GM21528 (cell line): ENCODE measurements at regions not wholly inside any gene's neighbourhood (a gene's known extent, or its start where the extent isn't known, plus 50 kb on each side); places are given as distances from the start of the nearest gene placed in this dataset.
"Not testable (repeated sequence)": the region's sequence is repeated elsewhere in the genome, so short reads cannot be mapped to it uniquely, and the experiment has no call there.

Experiments
- ATAC-seq: cut with Tn5 transposase; IDR thresholded peaks from one replicate; pipeline ENCODE4 v1.9.1; 2021; ENCODE audit warnings: mild to moderate bottlenecking, moderate library complexity; ENCODE audit not compliant: unreplicated experiment, low FRiP score

DNA sequence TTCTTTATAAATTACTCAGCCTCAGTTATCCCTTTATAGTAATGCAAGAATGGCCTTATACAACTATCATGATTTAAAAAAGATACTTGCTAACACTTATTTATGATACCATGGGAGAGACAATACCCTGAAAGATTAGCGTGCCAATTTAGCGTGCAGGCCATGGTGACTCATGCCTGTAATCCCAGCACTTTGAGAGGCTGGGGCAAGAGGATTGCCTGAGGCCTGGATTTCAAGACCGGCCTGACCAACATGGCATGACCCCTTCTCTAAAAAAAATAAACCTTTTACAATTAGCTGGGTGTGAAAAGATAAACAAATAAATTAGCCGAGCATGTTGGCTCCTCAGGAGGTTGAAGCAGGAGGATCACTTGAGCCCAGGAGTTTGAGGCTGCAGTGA lies 493.4 kb upstream of the FSIP2 start:
- ATAC-seq = no peak

GRCh38 chr2:185245806-185246205 lies 492.8 kb upstream of the FSIP2 start:
- no peak for ATAC-seq

DNA sequence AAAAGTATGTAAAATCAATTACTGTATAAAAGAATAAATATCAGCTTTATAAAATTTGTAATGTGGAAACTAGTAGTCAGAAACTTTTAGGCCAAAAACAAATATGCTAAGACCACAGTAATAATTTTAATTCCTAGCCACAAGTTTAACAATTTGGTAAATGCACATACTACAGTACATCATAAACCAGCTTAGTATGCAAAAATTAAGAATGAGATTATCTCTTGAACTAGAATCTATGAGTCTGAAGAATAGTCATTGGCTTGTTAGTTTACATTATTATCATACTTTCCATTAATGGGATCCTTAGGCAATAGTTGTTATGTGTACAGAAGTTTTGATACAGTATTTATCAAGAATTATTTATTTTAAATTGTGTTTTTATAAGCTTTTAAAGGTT lies 491.9 kb upstream of the FSIP2 start:
- no peak for ATAC-seq

- ATAC-seq = no peak
Observed at GRCh38 chr2:185255566-185255965, 483.0 kb upstream of the FSIP2 start.

- no peak for ATAC-seq
Observed at GRCh38 chr2:185265747-185266146, 472.9 kb upstream of the FSIP2 start.

- no peak for ATAC-seq
Observed at GRCh38 chr2:185268651-185269050, 470.0 kb upstream of the FSIP2 start.

GRCh38 chr2:185274718-185275484 lies 463.7 kb upstream of the FSIP2 start:
- no peak for ATAC-seq

DNA sequence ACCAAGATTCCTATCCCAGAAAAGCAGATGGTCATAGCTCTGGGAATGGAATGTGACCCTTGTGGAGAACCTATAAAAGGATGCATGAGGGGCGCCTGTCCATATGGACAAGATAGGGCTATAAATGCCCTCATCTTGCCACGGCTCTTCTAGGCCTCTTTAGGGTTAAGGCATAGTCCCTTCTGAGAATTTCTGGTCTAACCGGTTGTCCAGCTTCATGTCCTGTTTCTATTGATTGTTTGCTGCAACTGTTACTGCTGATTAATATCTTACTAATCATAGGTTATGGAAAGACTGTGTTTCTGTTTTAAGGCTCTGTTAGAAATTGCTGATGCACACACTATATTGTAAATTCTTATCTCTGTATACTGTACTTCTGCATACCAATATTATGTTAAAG lies 462.6 kb upstream of the FSIP2 start:
- ATAC-seq = not testable (repeated sequence)

- ATAC-seq = no peak
Observed at GRCh38 chr2:185278761-185279160, 459.8 kb upstream of the FSIP2 start.

- no peak for ATAC-seq
Observed at GRCh38 chr2:185279999-185280398, 458.6 kb upstream of the FSIP2 start.

DNA sequence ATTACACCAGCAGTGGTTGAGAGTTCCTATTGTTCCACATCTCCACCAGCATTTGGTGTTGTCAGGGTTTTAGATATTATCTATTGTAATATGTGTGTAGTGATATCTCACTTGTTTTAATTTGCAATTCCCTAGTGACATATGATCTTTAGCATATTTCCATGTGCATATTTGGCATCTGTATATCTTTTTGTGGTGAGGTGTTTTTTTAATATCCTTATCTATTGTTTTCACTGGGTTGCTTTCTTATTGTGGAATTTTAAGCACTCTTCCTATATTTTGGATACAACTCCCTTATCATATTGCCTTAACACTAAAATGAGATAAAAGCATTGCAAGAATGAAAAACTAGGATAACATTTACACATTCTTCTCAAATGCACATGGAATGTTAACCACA lies 453.9 kb upstream of the FSIP2 start:
- no peak for ATAC-seq

DNA sequence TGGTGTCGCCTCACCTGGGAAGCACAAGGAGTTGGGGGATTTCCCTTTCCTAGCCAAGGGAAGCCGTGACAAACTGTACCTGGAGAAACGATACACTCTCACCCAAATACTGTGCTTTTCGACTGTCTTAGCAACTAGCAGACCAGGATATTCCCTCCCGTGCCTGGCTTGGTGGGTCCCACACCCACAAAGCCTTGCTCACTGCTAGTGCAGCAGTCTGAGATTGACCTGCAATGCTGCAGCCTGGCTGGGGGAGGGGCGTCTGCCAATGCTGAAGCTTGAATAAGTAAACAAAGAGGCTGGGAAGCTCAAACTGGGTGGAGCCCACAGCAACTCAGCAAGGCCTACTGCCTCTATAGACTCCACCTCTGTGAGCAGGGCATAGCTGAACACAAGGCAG lies 448.6 kb upstream of the FSIP2 start:
- ATAC-seq = not testable (repeated sequence)

DNA sequence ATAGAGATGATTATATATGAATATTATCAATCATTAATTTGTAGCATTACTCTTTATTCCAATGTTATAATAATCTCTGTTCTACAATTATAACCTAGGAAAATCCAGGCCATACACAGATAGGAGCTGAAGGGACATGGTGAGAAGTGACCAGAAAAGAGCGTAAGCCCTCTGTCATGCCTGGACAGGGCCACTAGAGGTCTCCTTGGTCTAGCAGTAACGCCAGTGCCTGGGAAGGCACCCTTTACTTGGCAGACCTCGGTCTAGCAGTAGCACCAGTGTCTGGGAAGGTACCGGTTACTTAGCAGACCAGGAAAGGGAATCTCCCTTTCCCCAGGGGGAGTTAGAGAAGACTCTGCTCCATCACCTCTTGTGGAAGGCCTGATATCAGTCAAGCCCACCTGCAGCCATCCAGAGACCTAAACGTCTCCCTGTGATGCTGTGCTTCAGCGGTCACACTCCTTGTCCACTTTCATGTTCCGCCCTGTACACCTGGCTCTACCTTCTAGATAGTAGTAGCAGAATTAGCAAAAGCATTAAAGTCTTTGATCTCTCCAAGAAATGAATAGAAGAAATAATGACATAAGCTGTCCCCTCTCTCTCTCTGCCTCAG lies 447.5 kb upstream of the FSIP2 start:
- ATAC-seq = peak; percentile 84

DNA sequence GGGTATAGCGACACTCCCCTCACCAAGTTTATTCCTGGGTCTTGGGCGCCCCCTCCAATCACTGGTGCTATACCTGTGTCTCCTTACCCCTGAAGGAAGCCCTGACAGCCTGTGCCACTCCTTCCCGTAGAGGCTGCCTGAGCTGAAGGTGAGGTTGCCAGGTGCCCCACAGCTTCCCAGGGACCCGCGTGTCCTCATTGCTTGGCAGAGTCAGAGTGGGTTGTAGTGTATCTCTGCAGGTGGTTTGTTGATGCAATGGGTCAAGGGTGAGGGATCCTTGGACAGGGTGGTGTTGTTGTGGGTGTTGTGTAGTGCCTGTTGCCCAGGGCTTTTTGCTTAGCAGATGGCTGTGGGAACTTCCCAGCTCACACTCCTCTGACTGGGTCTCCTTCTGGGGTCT lies 438.7 kb upstream of the FSIP2 start:
- ATAC-seq = no peak

- no peak for ATAC-seq
Observed at GRCh38 chr2:185306119-185306518, 432.5 kb upstream of the FSIP2 start.

DNA sequence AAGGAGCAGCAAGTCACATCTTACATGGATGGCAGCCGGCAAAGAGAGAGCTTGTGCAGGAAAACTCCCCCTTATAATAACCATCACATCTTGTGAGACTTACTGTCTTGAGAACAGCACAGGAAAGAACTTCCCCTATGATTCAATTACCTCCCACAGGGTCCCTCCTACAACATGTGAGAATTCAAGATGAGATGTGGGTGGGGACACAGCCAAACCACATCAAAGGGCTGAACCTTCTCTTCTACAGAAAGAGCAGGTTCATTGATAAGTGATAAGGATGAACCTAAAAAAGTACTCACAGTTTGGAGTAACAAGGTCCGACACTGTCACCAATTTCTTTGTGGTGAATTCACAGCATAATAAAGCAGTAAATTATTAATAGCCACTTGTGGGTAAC lies 422.2 kb upstream of the FSIP2 start:
- ATAC-seq = no peak

DNA sequence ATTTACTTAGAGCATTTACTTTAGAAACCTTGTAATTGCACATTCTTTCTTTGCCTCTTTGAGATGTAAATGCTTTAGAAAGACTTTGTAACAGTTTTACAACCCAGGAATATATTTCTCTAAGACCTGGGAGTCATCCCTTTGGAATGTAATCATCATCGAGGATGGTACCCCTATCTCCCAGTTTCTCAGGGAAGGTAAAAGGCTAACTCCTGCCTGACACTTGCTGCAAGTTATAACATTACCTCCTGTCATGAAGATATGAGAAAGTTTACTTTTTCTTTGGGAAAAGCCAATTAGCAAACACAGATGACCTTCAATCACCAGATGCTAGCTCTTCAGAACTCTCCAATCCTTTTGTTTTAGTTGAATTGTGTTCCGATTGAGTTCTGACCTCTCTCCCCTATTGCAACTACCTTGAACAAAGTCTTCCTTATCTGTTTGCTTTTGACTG lies 420.3 kb upstream of the FSIP2 start:
- no peak for ATAC-seq

- ATAC-seq = no peak
Observed at GRCh38 chr2:185335879-185336278, 402.7 kb upstream of the FSIP2 start.

DNA sequence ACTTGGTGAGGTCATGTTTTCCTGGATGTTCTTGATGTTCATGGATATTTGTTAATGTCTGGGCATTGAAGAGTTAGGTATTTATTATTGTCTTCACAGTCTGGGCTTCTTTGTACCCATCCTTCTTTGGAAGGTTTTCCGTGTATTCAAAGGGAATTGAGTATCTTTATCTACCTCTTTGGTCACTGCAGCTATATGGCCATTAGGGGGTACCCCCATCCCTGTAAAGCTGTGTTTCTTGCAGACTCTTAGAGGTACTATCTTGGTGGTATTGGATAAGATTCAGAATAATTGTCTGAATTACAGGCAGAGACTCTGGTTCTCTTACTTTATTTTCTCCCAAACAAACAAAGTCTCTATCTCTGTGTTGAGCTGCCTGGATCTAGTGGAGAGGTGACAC lies 401.6 kb upstream of the FSIP2 start:
- no peak for ATAC-seq

- ATAC-seq = no peak
Observed at GRCh38 chr2:185338104-185338503, 400.5 kb upstream of the FSIP2 start.

DNA sequence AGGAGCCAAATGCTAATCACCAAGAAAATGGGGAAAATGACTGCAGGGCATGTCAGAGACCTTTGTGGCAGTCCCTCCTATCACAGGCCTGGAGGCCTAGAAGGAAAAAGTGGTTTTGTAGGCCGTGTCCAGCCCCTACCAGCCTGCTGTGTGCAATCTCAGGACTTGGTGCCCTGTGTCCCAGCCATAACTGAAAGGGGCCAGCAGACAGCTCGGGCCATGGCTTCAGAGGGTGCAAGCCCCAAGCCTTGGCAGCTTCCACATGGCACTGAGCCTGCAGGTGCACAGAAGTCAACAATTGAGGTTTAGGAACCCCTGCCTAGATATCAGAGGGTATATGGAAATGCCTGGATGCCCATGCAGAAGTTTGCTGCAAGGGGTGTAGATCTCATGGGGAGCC lies 391.2 kb upstream of the FSIP2 start:
- no peak for ATAC-seq

DNA sequence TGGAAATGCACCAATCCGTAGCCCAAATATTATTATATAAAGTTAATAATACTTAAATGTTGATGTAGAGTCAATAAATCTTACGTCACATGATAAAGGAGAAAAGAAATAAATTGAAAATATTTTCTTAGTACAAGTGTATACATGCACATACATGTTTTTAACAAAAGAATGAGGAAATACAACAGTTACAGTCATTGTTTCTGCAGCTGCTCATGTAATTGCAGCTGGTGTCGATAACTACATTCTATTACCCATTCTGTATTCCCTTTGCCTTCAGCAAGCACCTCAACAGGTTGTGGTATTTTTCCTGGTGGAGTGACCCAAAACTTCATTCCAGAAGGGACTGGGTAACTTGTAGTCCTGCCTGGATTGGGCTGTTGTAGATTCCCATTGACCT lies 377.8 kb upstream of the FSIP2 start:
- no peak for ATAC-seq
